ENCODE measurements at regions not wholly inside any gene's neighbourhood (a gene's known extent, or its start where the extent isn't known, plus 50 kb on each side); places are given as distances from the start of the nearest gene placed in this dataset.

GRCh38 chr9:31445357-31445756, 939.1 kb upstream of the ACO1 start:
- no peaks in the 10 kb centered on the region for H3K79me2 ChIP-seq (ENCODE audit: insufficient read depth, low read length)
- H3F3A ChIP-seq (ENCODE audit: low read depth), result no peaks in the 10 kb centered on the region
- H3K4me2 ChIP-seq (ENCODE audit: low read depth, low read length, poor library complexity, severe bottlenecking), result no peak overlapping the region
- no peaks in the 10 kb centered on the region for H3K27me3 ChIP-seq (ENCODE audit: insufficient read depth, low read length, poor library complexity, severe bottlenecking)
- H3K36me3 ChIP-seq (ENCODE audit: insufficient read depth, low read length), result no peaks in the 10 kb centered on the region
- H3K9ac ChIP-seq (ENCODE audit: low read depth, low read length, poor library complexity, severe bottlenecking), result no peak overlapping the region
- no peak overlapping the region for H3K4me3 ChIP-seq (ENCODE audit: low read length, poor library complexity, severe bottlenecking)
- no peak overlapping the region for H2AFZ ChIP-seq (ENCODE audit: low read length)
- no peaks in the 10 kb centered on the region for H4K20me1 ChIP-seq (ENCODE audit: insufficient read depth, low read length, poor library complexity, severe bottlenecking)
- H3K9me3 ChIP-seq (ENCODE audit: insufficient read depth, low read depth, low read length), result no peaks in the 10 kb centered on the region
- H3K4me1 ChIP-seq (ENCODE audit: insufficient read depth, low read length, poor library complexity, severe bottlenecking), result no peaks in the 10 kb centered on the region
- no peaks in the 10 kb centered on the region for H3K9me2 ChIP-seq (replicated peaks; ENCODE audit: low read depth, low read length)
- TF ChIP-seq CTCF (conservative IDR thresholded peaks at IDR 0.05; ENCODE audit: low read length), result no peak
- TF ChIP-seq EZH2phosphoT487 (IDR thresholded peaks at IDR 0.05; ENCODE audit: borderline replicate concordance), result no peak

- Histone ChIP-seq H3K4me1 (ENCODE audit: insufficient read depth, low read length, poor library complexity, severe bottlenecking) (no peaks in the 10 kb centered on the region), H3K36me3 (ENCODE audit: insufficient read depth, low read length) (no peaks in the 10 kb centered on the region), H3K9ac (ENCODE audit: low read depth, low read length, poor library complexity, severe bottlenecking) (no peak overlapping the region), H4K20me1 (ENCODE audit: insufficient read depth, low read length, poor library complexity, severe bottlenecking) (no peaks in the 10 kb centered on the region), H3K27me3 (ENCODE audit: insufficient read depth, low read length, poor library complexity, severe bottlenecking) (no peaks in the 10 kb centered on the region), H3K4me2 (ENCODE audit: low read depth, low read length, poor library complexity, severe bottlenecking) (no peak overlapping the region), H3K4me3 (ENCODE audit: low read length, poor library complexity, severe bottlenecking) (no peak overlapping the region), H3K9me3 (ENCODE audit: insufficient read depth, low read depth, low read length) (no peaks in the 10 kb centered on the region), H2AFZ (ENCODE audit: low read length) (no peak overlapping the region), H3K9me2 (replicated peaks; ENCODE audit: low read depth, low read length) (no peaks in the 10 kb centered on the region), H3F3A (ENCODE audit: low read depth) (no peaks in the 10 kb centered on the region), H3K79me2 (ENCODE audit: insufficient read depth, low read length) (no peaks in the 10 kb centered on the region)
- TF ChIP-seq CTCF (conservative IDR thresholded peaks at IDR 0.05; ENCODE audit: low read length), result no peak
Observed at GRCh38 chr9:31445960-31446359, 938.5 kb upstream of the ACO1 start.

- Histone ChIP-seq H2AFZ (ENCODE audit: low read length) (no peak overlapping the region), H3F3A (ENCODE audit: low read depth) (no peaks in the 10 kb centered on the region), H3K9me3 (ENCODE audit: insufficient read depth, low read depth, low read length) (no peaks in the 10 kb centered on the region), H3K9me2 (replicated peaks; ENCODE audit: low read depth, low read length) (no peaks in the 10 kb centered on the region), H3K4me1 (ENCODE audit: insufficient read depth, low read length, poor library complexity, severe bottlenecking) (no peaks in the 10 kb centered on the region), H3K4me3 (ENCODE audit: low read length, poor library complexity, severe bottlenecking) (no peak overlapping the region), H3K79me2 (ENCODE audit: insufficient read depth, low read length) (no peaks in the 10 kb centered on the region), H3K36me3 (ENCODE audit: insufficient read depth, low read length) (no peaks in the 10 kb centered on the region), H4K20me1 (ENCODE audit: insufficient read depth, low read length, poor library complexity, severe bottlenecking) (no peaks in the 10 kb centered on the region), H3K4me2 (ENCODE audit: low read depth, low read length, poor library complexity, severe bottlenecking) (no peak overlapping the region), H3K27me3 (ENCODE audit: insufficient read depth, low read length, poor library complexity, severe bottlenecking) (no peaks in the 10 kb centered on the region), H3K9ac (ENCODE audit: low read depth, low read length, poor library complexity, severe bottlenecking) (no peak overlapping the region)
- no peak for TF ChIP-seq EZH2phosphoT487 (IDR thresholded peaks at IDR 0.05; ENCODE audit: borderline replicate concordance)
- TF ChIP-seq CTCF (conservative IDR thresholded peaks at IDR 0.05; ENCODE audit: low read length), result no peak
Observed at GRCh38 chr9:31467075-31467474, 917.4 kb upstream of the ACO1 start.

All from Loucy (cell line).